Muscle layer of duodenum (tissue), 2 donors: ENCODE measurements at regions not wholly inside any gene's neighbourhood (a gene's known extent, or its start where the extent isn't known, plus 50 kb on each side); places are given as distances from the start of the nearest gene placed in this dataset.
"Not testable (repeated sequence)": the region's sequence is repeated elsewhere in the genome, so short reads cannot be mapped to it uniquely, and the experiment has no call there.

Source experiments
- H3K27ac ChIP-seq: one replicate; pipeline ENCODE4 v1.7.0; 2013; ENCODE audit warnings: mild to moderate bottlenecking, low read length
- H3K27me3 ChIP-seq: one replicate; pipeline ENCODE4 v1.7.0; 2013; ENCODE audit warnings: low read depth, mild to moderate bottlenecking, control low read depth, low read length
- H3K36me3 ChIP-seq, 2 donors: one replicate each; pipeline ENCODE4 v1.7.0; 2013; ENCODE audit warnings: low read length in 2 of 2, control low read depth in 1 of 2, mild to moderate bottlenecking in 1 of 2; ENCODE audit not compliant: insufficient read depth in 2 of 2, control insufficient read depth in 1 of 2
- H3K4me1 ChIP-seq, 2 donors: one replicate each; pipeline ENCODE4 v1.7.0; 2013; ENCODE audit warnings: low read length in 2 of 2, mild to moderate bottlenecking in 2 of 2, control low read depth in 1 of 2, moderate library complexity in 1 of 2; ENCODE audit not compliant: insufficient read depth in 2 of 2, control insufficient read depth in 1 of 2
- H3K4me3 ChIP-seq, 2 donors: one replicate each; pipeline ENCODE4 v1.7.0; 2013; ENCODE audit warnings: low read length in 2 of 2, low read depth in 1 of 2, mild to moderate bottlenecking in 1 of 2
- H3K9me3 ChIP-seq, 2 donors: one replicate each; pipeline ENCODE4 v1.7.0; 2013; ENCODE audit warnings: low read length in 2 of 2, control low read depth in 1 of 2, mild to moderate bottlenecking in 1 of 2; ENCODE audit not compliant: control insufficient read depth in 1 of 2
- donor health status: healthy.

DNA sequence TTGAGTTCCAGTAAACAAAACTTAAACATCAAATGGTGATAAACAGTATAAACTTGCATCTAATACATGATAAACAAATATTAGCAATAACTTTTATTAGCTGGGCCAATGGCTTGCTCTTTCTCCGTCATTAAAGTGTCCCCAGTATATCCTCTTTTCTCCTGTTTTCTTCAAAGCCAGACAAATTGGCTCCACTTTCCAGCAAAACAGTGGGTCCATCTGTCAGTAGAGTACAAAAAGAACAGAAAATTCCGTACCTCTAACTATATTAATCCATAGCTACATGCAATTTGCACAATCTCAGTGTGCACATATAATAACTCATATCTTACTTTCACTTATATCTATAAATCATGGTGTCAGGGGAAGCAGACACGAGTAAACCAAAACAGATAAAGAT is 678.0 kb upstream of the SPRY2 start:
- no peaks in the 10 kb centered on the region for H3K36me3 ChIP-seq
- H3K4me3 ChIP-seq = no peak overlapping the region
- peaks cover 6 to 12% of the 10 kb centered on the region in 2 donors for H3K9me3 ChIP-seq
- no peaks in the 10 kb centered on the region for H3K4me1 ChIP-seq
- H3K27me3 ChIP-seq = no peaks in the 10 kb centered on the region
- H3K27ac ChIP-seq = no peak overlapping the region

DNA sequence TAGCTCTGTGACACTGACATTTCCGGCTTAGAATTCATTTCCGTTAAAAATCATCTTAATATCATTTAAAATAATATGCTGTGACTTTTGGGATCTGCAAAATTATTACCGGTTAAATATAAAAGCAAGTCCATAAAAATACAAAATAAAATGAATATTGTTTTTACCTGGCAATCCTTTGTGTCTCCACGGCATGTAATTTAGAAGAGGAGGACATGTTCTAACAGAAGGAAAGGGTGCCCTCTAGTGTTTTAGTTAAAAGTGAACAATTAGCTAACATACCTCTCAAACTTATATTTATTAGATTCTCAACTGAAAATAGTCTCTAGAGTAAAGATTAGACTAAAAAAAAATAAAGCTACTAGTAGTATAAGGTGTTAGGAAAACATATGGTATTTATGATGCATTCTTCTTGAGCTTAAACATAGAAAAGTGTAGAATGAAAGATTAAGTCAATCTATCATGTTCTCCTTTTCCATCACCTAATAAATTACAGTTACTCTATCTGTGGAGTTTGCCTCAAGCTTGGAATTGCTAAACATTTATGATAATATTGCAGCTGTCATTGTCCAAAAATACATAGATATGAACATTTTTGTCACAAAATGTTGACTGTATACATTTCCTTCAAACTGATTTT is 676.7 kb upstream of the SPRY2 start:
- Histone ChIP-seq H3K4me3 (no peak overlapping the region), H3K27me3 (no peaks in the 10 kb centered on the region), H3K4me1 (no peaks in the 10 kb centered on the region), H3K27ac (no peak overlapping the region), H3K36me3 (no peaks in the 10 kb centered on the region), H3K9me3 (peaks cover 2 to 6% of the 10 kb centered on the region in 2 donors)

DNA sequence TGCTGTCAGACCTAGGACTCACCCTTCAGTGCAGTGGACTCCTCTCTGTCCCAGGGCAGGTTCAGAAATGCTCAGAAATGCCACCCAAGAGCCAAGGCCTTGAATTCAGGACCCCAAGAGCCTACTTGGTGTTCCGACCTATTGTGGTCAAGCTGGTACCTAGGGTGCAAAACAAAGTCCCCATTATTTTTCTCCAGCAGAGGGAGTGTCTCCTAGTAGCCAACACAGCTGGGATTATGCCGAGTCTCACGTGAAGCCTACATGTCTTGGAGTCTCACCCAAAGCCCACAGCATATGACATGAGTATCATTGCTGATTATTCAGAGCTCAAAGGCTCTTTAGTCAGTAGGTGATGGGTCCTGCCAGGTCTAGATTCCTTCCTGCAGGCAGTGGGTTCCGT is 671.1 kb upstream of the SPRY2 start:
- Histone ChIP-seq H3K4me1 (no peaks in the 10 kb centered on the region), H3K27me3 (no peaks in the 10 kb centered on the region), H3K36me3 (no peaks in the 10 kb centered on the region), H3K9me3 (peaks cover 0 to 9% of the 10 kb centered on the region in 2 donors), H3K4me3 (no peak overlapping the region), H3K27ac (no peak overlapping the region)

DNA sequence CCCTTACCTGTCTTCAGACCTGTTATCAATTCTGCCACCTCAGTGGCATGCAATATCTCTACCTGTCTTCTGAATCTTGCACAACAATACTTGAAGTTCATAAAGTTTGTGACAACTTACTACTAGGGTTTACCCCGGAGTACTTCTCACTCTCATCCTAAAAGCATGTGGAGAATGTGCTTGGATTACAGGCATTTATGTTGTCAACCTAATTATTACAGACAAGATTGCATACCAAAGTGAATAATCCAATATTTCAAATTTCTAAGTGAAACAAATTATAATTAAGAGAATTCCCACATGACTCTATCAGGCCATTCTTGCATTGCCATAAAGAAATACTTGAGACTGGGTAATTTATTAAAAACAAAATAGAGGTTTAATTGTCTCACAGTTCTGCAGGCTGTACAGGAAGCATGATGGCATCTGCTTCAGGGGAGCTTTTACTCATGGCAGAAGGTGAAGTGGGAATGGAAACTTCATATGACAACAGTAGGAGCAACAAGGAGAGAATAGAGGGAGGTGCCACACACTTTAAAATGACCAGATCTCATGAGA is 661.0 kb upstream of the SPRY2 start:
- no peak overlapping the region for H3K4me3 ChIP-seq
- no peaks in the 10 kb centered on the region for H3K27me3 ChIP-seq
- H3K27ac ChIP-seq = no peak overlapping the region
- no peaks in the 10 kb centered on the region for H3K36me3 ChIP-seq
- no peaks in the 10 kb centered on the region for H3K4me1 ChIP-seq
- peaks cover 3 to 13% of the 10 kb centered on the region in 2 donors for H3K9me3 ChIP-seq

DNA sequence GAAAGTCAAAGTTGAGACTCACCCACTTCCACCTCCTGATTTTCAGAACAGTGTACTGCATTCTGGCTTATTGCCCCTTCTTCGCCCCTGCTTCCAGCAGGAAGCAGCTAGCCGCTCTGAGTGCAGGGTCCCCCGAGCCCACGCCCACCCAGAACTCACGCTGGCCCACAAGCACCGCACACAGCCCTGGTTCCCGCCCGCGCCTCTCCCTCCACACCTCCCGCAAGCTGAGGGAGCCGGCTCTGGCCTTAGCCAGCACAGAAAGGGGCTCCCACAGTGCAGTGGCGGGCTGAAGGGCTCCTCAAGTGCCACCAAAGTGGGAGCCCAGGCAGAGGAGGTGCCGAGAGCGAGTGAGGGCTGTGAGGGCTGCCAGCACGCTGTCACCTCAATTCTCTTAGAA is 657.7 kb upstream of the SPRY2 start:
- H3K4me3 ChIP-seq, H3K27ac ChIP-seq, H3K27me3 ChIP-seq, H3K4me1 ChIP-seq, H3K36me3 ChIP-seq: not testable (repeated sequence)
- H3K9me3 ChIP-seq = peaks cover 3 to 13% of the 10 kb centered on the region in 2 donors

DNA sequence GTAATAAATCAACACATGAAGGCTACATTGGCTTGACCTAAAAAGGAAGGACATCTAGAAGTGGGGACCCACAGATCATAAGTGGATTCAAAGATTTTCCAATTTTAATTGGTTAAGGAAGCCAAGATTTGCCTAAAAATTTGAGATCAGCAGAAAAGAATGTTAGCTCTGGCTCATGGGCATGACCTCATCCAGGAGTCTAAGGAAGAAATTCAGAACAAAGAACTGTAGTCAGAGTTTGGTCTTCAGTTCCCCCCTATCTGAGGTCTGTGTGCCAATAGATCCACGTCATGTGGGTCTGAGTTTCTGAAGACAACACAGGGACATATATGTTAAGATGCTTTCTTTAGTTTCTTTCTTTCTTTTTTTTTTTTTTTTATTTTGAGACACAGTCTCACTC is 648.8 kb upstream of the SPRY2 start:
- Histone ChIP-seq H3K27me3 (no peaks in the 10 kb centered on the region), H3K36me3 (no peaks in the 10 kb centered on the region), H3K27ac (no peak overlapping the region), H3K4me3 (no peak overlapping the region), H3K4me1 (no peaks in the 10 kb centered on the region), H3K9me3 (peaks cover 0 to 8% of the 10 kb centered on the region in 2 donors)

DNA sequence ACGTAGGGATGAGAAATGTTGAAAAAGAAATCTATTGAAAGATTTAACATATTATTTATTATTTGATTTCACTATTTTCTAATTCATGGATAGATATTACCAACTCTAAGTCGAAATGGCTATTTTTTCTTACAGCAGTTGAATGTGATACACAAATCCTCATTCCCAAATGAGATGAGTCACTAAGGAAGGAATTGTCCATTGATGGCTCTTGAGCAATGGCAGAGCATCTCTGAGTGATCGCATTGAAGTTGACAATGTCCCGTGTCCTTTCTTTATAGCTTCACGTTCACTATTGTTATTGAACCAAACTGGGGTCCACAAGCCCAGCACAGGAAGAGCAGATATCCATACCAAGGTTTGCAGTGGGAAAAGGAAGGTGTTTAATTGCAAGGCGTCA is 648.3 kb upstream of the SPRY2 start:
- peaks cover 0 to 8% of the 10 kb centered on the region in 2 donors for H3K9me3 ChIP-seq
- no peaks in the 10 kb centered on the region for H3K27me3 ChIP-seq
- H3K27ac ChIP-seq = no peak overlapping the region
- no peaks in the 10 kb centered on the region for H3K4me1 ChIP-seq
- no peaks in the 10 kb centered on the region for H3K36me3 ChIP-seq
- no peak overlapping the region for H3K4me3 ChIP-seq

DNA sequence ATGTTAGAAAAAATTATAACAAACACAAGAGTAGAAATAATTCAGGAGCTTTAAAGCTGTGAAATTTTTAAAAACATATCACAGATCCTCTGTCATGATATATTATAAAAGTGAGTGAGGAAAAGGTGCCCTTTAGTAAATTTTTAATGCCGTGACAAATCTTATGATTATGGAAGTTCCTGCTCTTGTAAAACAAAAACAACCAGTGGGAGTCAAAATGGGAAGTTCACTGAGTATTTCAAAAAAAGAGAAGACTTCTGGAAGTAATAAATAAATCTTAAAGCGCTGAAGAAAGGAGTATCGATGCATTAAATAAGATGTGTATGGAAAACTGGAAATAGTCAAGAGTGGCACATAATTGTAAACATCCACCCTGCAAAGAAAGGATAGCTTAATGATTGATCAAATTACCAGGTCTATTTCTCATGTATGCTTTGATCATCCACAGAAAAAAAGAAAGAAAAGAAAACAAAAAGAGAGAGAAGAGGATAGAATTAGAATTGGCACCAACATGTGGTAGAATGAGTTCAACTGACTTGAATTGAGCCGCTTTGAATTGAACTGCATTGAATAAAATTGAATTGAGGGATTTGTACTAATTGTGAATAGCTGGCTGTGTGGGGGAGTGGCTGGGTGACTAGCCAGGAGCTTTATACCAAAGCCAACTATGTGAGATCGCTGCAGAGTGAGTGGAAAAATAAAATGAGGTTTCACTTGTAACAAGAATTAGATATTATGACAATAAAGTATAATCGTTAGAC is 647.6 kb upstream of the SPRY2 start:
- no peak overlapping the region for H3K27ac ChIP-seq
- H3K9me3 ChIP-seq = peaks cover 0 to 8% of the 10 kb centered on the region in 2 donors
- H3K4me3 ChIP-seq = no peak overlapping the region
- H3K36me3 ChIP-seq = no peaks in the 10 kb centered on the region
- H3K4me1 ChIP-seq = no peaks in the 10 kb centered on the region
- H3K27me3 ChIP-seq = no peaks in the 10 kb centered on the region

DNA sequence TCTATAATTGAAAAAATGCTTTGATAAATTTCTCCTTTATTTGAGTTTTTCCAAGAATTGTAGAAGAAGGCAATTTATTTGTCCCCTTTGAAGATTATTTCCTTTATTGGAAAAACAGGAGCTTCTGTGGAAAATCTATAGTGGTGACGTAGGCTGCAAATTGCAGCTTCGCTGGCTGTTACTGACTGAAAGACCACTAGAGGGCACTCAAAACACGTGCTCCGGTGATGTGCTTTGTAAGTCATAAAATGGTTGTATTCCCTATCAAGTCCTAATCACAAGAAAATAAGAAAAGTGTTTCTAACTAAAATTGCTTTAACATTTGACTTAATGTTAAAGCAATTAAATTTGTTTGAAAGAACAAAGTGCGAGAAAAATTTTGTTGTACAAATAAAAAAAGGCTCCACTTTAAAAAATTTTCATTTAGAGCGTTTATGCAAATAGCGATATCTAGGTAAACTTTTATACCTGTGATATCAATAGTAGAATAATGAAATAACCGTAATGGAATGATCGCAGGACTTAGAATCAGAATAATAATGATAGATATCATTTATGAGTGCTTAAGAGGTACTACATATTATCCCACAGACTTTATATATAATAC is 638.2 kb upstream of the SPRY2 start:
- H3K27ac ChIP-seq = no peak overlapping the region
- no peaks in the 10 kb centered on the region for H3K27me3 ChIP-seq
- no peaks in the 10 kb centered on the region for H3K4me1 ChIP-seq
- H3K4me3 ChIP-seq = no peak overlapping the region
- H3K36me3 ChIP-seq = no peaks in the 10 kb centered on the region
- no peaks in the 10 kb centered on the region for H3K9me3 ChIP-seq

DNA sequence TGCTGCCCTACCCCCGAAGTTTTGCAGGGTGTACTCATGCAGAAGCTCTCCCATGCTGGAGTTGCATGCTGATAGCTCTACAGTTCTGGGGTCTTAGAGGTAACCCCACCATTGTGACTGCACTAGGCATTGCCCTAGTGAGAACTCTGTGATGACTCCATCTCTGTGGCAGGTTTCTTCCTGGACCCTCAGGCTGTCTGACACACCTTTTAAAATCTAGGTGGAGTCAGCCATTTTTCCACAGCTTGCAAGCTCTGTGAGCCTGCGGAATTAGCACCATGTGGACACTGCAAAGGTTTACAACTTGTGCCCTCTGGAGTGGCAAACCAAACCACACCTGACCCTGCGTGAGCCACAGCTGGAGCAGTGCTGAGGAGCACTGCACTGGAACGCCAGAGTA is 636.2 kb upstream of the SPRY2 start:
- Histone ChIP-seq H3K27ac (no peak overlapping the region), H3K9me3 (no peaks in the 10 kb centered on the region), H3K36me3 (no peaks in the 10 kb centered on the region), H3K27me3 (no peaks in the 10 kb centered on the region), H3K4me1 (no peaks in the 10 kb centered on the region), H3K4me3 (no peak overlapping the region)

DNA sequence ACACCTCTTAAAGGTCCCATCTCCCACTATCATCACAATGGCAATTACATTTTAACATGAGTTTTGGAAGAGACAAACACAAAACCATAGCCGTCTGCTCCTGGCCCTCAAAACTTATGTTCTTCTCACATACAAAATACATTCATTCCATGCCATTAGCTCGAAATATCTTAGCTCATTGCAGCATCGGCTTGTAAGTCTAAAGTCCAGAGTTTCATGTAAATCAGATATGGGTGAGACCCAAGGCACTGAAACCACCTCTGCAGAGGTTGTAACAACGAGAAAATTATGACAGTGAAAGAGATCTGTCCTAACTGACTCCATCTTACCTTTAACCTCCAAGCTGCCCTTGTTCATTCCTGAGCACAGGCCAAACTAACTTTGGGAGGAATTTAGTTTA is 635.0 kb upstream of the SPRY2 start:
- H3K27me3 ChIP-seq = no peaks in the 10 kb centered on the region
- no peaks in the 10 kb centered on the region for H3K36me3 ChIP-seq
- H3K9me3 ChIP-seq = no peaks in the 10 kb centered on the region
- H3K4me3 ChIP-seq = no peak overlapping the region
- H3K4me1 ChIP-seq = no peaks in the 10 kb centered on the region
- no peak overlapping the region for H3K27ac ChIP-seq
